PFSK-1 (cell line): ENCODE measurements at regions not wholly inside any gene's neighbourhood (a gene's known extent, or its start where the extent isn't known, plus 50 kb on each side); places are given as distances from the start of the nearest gene placed in this dataset.

ENCODE experiments used
- FOXP2 ChIP-seq: optimal IDR thresholded peaks from 2 replicates; pipeline ENCODE3; 2011; ENCODE audit warnings: borderline replicate concordance, control low read depth, inconsistent platforms; ENCODE audit not compliant: insufficient read depth; ENCODE audit errors: extremely low read length, extremely low read depth
- POLR2AphosphoS5 ChIP-seq: IDR thresholded peaks from 2 replicates; pipeline ENCODE4 v1.6.1; 2012; ENCODE audit warnings: low read depth, mild to moderate bottlenecking, control low read depth, low read length, moderate library complexity
- SIN3A ChIP-seq: IDR thresholded peaks from 2 replicates; pipeline ENCODE4 v1.6.1; 2012; ENCODE audit warnings: mild to moderate bottlenecking, low read length, moderate library complexity, borderline replicate concordance; ENCODE audit not compliant: insufficient read depth
- TAF1 ChIP-seq: IDR thresholded peaks from 2 replicates; pipeline ENCODE4 v1.6.1; 2012; ENCODE audit warnings: low read length, control low read depth, borderline replicate concordance; ENCODE audit not compliant: insufficient read depth
- TF ChIP-seq, protein P1 (sequence below), 2 experiments: IDR thresholded peaks; 2 replicates each; pipeline versions ENCODE4 v1.6.1 to v1.8.0; 2011 to 2012; ENCODE audit warnings: low read depth in 2 of 2, low read length in 2 of 2, control low read depth in 1 of 2, inconsistent platforms in 1 of 2, mild to moderate bottlenecking in 1 of 2, moderate library complexity in 1 of 2; ENCODE audit not compliant: insufficient read depth in 1 of 2

DNA sequence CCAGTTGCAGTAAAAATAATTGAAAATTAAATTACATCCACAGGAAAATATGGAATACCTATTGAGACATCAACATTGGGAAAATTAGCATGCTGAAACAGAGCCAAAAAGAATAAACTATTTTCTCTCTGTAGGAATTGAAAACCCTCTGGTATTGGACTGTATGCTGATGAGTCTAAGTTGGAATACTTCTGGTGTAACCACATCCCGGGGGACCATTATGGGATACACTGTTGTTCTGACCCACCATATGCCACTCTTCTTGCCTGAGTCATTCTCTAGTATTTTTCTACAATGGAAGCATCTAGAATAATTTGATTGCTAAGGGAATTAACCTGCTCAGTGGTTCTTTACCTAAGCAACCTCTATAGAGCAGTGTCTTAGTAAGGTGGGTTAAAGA, 640.7 kb upstream of the AGA start:
- TF ChIP-seq POLR2AphosphoS5 (no peak), TAF1 (no peak), SIN3A (no peak), FOXP2 (no peak)
- TF ChIP-seq, protein P1, sequence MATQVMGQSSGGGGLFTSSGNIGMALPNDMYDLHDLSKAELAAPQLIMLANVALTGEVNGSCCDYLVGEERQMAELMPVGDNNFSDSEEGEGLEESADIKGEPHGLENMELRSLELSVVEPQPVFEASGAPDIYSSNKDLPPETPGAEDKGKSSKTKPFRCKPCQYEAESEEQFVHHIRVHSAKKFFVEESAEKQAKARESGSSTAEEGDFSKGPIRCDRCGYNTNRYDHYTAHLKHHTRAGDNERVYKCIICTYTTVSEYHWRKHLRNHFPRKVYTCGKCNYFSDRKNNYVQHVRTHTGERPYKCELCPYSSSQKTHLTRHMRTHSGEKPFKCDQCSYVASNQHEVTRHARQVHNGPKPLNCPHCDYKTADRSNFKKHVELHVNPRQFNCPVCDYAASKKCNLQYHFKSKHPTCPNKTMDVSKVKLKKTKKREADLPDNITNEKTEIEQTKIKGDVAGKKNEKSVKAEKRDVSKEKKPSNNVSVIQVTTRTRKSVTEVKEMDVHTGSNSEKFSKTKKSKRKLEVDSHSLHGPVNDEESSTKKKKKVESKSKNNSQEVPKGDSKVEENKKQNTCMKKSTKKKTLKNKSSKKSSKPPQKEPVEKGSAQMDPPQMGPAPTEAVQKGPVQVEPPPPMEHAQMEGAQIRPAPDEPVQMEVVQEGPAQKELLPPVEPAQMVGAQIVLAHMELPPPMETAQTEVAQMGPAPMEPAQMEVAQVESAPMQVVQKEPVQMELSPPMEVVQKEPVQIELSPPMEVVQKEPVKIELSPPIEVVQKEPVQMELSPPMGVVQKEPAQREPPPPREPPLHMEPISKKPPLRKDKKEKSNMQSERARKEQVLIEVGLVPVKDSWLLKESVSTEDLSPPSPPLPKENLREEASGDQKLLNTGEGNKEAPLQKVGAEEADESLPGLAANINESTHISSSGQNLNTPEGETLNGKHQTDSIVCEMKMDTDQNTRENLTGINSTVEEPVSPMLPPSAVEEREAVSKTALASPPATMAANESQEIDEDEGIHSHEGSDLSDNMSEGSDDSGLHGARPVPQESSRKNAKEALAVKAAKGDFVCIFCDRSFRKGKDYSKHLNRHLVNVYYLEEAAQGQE (IDR thresholded peaks at IDR 0.05; ENCODE audit: insufficient read depth in 1 of 2, low read depth in 2 of 2, low read length in 2 of 2), result no peak
